ENCODE measurements at regions not wholly inside any gene's neighbourhood (a gene's known extent, or its start where the extent isn't known, plus 50 kb on each side); places are given as distances from the start of the nearest gene placed in this dataset.

DNA sequence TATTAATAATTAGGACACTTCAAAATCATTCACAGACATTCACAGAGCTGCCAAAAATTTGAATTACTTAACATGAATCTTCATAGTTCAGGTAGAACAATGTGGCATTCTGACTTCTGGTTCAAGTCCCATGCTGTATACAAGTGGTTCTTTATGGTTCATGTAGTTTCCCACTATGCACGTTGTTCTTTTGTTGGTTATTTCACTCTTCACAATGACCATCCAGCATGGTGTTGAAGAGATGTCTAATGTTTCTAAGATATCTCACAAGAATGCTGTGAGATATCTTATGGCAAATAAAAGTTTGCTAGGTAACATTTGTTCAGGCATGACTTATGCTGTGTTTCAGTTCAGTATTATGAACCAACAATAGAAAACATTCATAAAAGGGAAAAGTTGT, 88.2 kb upstream of the SLITRK6 start:
- no peak for DNase-seq

DNA sequence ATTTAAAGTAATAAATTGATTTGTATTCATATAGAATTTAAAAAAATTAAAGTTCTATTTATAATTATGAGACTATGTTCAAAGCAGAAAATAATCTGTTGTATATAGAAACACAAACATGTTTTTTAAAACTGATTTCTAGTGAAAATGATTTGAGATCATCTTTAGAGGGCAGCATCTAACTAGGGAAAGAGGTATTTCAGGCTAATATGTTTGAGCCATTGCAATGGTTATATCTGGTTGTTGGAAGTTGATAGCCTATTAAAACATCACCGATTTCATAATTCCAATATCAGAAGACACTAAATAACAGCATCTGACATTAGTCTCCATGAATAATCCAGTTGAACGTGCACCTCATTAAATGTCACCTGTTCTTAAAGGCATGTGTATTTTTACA, 79.8 kb upstream of the SLITRK6 start:
- DNase-seq = no peak

DNA sequence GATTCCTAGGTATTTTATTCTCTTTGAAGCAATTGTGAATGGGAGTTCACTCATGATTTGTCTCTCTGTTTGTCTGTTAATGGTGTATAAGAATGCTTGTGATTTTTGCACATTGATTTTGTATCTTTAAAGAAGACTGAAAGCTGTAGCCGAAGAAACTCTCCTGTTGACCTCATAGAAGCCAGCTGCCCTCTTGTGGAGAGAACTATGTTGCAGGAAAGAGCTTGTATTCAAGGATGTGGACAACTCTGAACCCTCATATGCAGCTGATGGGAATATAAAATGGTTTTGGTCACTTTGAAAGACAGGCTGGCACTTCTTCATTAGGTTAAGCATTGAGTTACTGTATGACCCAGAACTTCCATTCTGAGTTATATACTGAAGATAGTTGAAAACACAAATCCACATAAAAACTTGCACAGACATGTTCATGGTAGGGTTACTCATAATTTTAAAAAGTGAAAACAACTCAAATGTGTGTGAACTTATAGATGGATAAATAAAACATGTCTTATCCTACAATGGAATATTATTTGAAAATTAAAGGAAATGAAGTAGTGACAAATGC, 65.8 kb upstream of the SLITRK6 start:
- no peak for DNase-seq

DNA sequence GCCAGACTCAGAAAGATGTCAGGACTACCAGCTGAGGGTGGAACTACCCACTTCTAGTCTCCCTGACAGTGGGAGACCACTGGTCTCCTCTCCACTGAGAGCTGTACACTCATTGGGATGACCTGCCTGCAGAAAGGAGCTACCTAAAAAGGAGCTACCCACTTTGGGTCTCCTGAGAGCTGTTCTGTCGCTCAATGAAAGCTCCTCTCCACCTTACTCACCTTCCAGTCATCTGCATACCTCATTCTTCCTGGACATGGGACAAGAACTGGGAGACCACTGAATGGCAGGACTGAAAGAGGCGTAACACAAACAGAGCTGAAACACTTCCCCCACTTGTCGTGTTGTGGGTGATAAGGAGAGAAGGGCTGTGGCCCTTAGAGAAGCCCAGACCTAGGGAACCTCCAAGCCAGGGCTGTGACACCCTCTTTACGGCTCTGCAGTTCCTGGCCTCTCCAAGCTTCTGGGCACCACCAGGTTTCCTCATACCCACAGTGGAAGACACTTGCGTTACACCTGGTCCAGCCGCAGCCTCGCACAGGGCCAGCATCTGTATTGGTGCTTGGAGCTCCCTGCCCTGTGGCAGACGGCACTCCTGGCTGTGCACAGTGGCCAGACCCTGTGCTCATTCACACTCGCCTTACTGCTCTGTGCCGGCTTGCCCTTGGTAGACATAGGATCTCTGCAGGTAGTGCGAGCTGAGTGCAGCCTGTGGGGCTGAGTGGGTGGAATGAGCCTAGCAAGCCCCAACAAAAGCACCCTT, 54.9 kb upstream of the SLITRK6 start:
- no peak for DNase-seq

DNA sequence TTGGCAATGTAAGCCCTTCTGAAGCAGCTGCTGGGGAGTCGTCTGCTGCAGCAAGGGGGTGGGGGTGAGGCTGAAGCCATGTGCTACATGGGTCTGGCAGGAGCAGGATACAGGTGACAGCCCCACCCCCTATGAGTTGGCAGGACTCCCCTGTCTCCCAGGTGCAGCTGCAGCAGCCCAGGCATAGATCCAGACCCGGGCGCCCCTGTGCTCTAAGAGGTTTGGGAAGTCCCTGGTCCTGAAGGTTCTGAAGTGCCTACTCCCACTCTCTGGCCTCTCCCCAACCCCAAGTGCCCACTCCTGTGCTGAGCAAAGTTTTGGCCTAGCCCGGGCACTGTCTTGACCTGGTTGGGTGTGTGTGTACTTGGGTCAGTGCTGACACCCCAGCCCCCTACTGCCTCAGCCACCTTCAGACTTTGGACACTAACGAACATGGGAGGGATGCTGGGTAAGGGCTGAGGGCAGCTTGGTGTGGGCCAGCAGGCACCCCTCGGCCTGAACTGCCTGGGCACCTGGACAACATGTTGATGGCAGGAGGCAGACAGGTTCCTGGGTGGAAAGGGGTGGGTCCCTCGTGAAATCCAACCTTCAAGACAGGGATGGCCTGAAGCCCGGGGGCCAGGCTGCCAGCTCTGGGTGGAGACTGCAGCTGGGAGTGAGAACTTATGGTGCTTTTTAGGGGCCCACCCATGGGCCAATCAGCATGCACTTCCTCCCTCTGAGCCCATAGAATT, 54.1 kb upstream of the SLITRK6 start:
- no peak for DNase-seq
